NCI-H226 (cell line): ENCODE measurements at regions not wholly inside any gene's neighbourhood (a gene's known extent, or its start where the extent isn't known, plus 50 kb on each side); places are given as distances from the start of the nearest gene placed in this dataset.
"Not testable (repeated sequence)": the region's sequence is repeated elsewhere in the genome, so short reads cannot be mapped to it uniquely, and the experiment has no call there.

ENCODE experiments used
- DNase-seq: peaks from one replicate; pipeline ENCODE4 v3.0.0-alpha.2; 2015

- DNase-seq: no peak
These were observed 113.9 kb upstream of the NAA20 start for GRCh38 chr20:19903168-19903811.

- peak; percentile 75 for DNase-seq
These were observed 109.7 kb upstream of the NAA20 start for GRCh38 chr20:19907326-19908056.

GRCh38 chr20:19908576-19908975 is 108.6 kb upstream of the NAA20 start:
- DNase-seq: no peak

- no peak for DNase-seq
These were observed 107.4 kb upstream of the NAA20 start for GRCh38 chr20:19909725-19910124.

- no peak for DNase-seq
These were observed 105.3 kb upstream of the NAA20 start for GRCh38 chr20:19911810-19912382.

GRCh38 chr20:19913349-19913748 is 103.8 kb upstream of the NAA20 start:
- DNase-seq: no peak

- DNase-seq: no peak
These were observed 103.1 kb upstream of the NAA20 start for GRCh38 chr20:19913927-19914614.

GRCh38 chr20:19915111-19915798 is 101.9 kb upstream of the NAA20 start:
- DNase-seq: no peak

GRCh38 chr20:19916531-19917485 is 100.4 kb upstream of the NAA20 start:
- DNase-seq: no peak

- no peak for DNase-seq
These were observed 98.2 kb upstream of the NAA20 start for GRCh38 chr20:19918965-19919329.

GRCh38 chr20:19920381-19921138 is 96.6 kb upstream of the NAA20 start:
- DNase-seq: no peak

- no peak for DNase-seq
These were observed 95.8 kb upstream of the NAA20 start for GRCh38 chr20:19921284-19921793.

- DNase-seq: not testable (repeated sequence)
These were observed 95.3 kb upstream of the NAA20 start for GRCh38 chr20:19921829-19922228.

GRCh38 chr20:19922716-19923115 is 94.4 kb upstream of the NAA20 start:
- no peak for DNase-seq

- no peak for DNase-seq
These were observed 93.4 kb upstream of the NAA20 start for GRCh38 chr20:19923762-19924161.

GRCh38 chr20:19924255-19924654 is 92.9 kb upstream of the NAA20 start:
- no peak for DNase-seq

- DNase-seq: peak; percentile 76
These were observed 90.6 kb upstream of the NAA20 start for GRCh38 chr20:19926591-19926990.

GRCh38 chr20:19928328-19929011 is 88.7 kb upstream of the NAA20 start:
- peak; percentile 6 for DNase-seq

GRCh38 chr20:19929012-19929360 is 88.2 kb upstream of the NAA20 start:
- no peak for DNase-seq

GRCh38 chr20:19929481-19930145 is 87.5 kb upstream of the NAA20 start:
- DNase-seq: no peak
